GM12891 (cell line): ENCODE measurements at regions not wholly inside any gene's neighbourhood (a gene's known extent, or its start where the extent isn't known, plus 50 kb on each side); places are given as distances from the start of the nearest gene placed in this dataset.

Experiments
- POLR2A ChIP-seq: IDR thresholded peaks from 2 replicates; pipeline ENCODE4 v1.6.1; 2011; ENCODE audit warnings: low read depth, low read length, control low read depth
- POLR2AphosphoS5 ChIP-seq: IDR thresholded peaks from 2 replicates; pipeline ENCODE4 v1.6.1; 2011; ENCODE audit warnings: low read depth, low read length, control low read depth
- POU2F2 ChIP-seq: IDR thresholded peaks from 2 replicates; pipeline ENCODE4 v1.6.1; 2011; ENCODE audit warnings: low read depth, mild to moderate bottlenecking, control low read depth, low read length, moderate library complexity

DNA sequence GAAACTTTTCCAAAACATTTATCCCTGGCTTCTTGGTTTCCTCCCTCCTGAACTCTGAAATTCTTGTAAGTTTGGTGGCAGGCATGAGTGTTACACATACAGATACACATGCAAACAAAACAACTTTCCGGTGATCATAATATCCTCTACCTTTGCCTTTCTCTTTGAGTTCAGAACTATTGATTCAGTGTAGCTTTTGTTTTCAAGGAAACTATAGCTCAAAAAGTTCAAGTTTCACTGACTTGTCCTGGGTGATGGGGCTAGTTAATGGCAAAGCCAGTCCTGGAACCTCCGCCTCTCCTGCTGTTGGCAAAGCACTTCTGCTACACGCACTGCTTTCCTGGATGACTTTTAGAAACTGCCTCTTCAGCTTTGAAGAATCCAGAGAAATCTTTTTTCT is 177.3 kb upstream of the FAT1 start:
- TF ChIP-seq POLR2AphosphoS5 (no peak), POLR2A (no peak), POU2F2 (no peak)
